Erythroblast (primary cell): ENCODE measurements at regions not wholly inside any gene's neighbourhood (a gene's known extent, or its start where the extent isn't known, plus 50 kb on each side); places are given as distances from the start of the nearest gene placed in this dataset.

Source experiments
- GATA1 ChIP-seq: IDR thresholded peaks from 2 replicates; pipeline ENCODE4 v1.6.1; 2011; ENCODE audit warnings: low read depth, mild to moderate bottlenecking, control low read depth, low read length, moderate library complexity
- POLR2A ChIP-seq: IDR thresholded peaks from 2 replicates; pipeline ENCODE4 v1.6.1; 2011; ENCODE audit warnings: mild to moderate bottlenecking, low read length

GRCh38 chr7:124387056-124387455 lies 354.2 kb upstream of the TMEM229A start:
- TF ChIP-seq POLR2A (no peak), GATA1 (no peak)
